Mammary epithelial cell (primary cell): ENCODE measurements at regions not wholly inside any gene's neighbourhood (a gene's known extent, or its start where the extent isn't known, plus 50 kb on each side); places are given as distances from the start of the nearest gene placed in this dataset.

Experiments
- CTCF ChIP-seq, 2 donors: IDR thresholded peaks in 1 of 2; conservative IDR thresholded peaks in 1 of 2; 2 replicates each; pipeline ENCODE4 v1.5.1; 2011 to 2012; ENCODE audit warnings: inconsistent platforms in 2 of 2, low read length in 2 of 2, mild to moderate bottlenecking in 2 of 2, control low read depth in 1 of 2, low read depth in 1 of 2; ENCODE audit not compliant: insufficient read depth in 1 of 2; ENCODE audit errors: extremely low read depth in 1 of 2
- EZH2 ChIP-seq: IDR thresholded peaks from 2 replicates; pipeline ENCODE4 v1.6.1; 2012; ENCODE audit warnings: low read length, inconsistent platforms, borderline replicate concordance

GRCh38 chr11:37817727-37818270, 1219.8 kb upstream of the RAG2 start:
- TF ChIP-seq EZH2 (no peak), CTCF (conservative IDR thresholded peaks at IDR 0.05 in 1 of 2, IDR thresholded peaks at IDR 0.05 in 1 of 2; ENCODE audit: extremely low read depth in 1 of 2, insufficient read depth in 1 of 2, low read depth in 1 of 2, low read length in 2 of 2) (no peak)
